ACHN (cell line): ENCODE measurements at regions not wholly inside any gene's neighbourhood (a gene's known extent, or its start where the extent isn't known, plus 50 kb on each side); places are given as distances from the start of the nearest gene placed in this dataset.
"Not testable (repeated sequence)": the region's sequence is repeated elsewhere in the genome, so short reads cannot be mapped to it uniquely, and the experiment has no call there.

Experiments
- DNase-seq: peaks from one replicate; pipeline ENCODE4 v3.0.0-alpha.2; 2015
- in situ Hi-C: cut with HindIII; loops from 2 replicates; pipeline ENCODE4 v1.10.0; 2017; ENCODE audit warnings: low sequenced_read_pairs, low pct_ligation_motif_present, low pct_unique_long_range_greater_than_20kb

- in situ Hi-C loops, result no loop called here
- no peak for DNase-seq
These were observed 104.6 kb upstream of the MXRA5 start for GRCh38 chrX:3450881-3451570.

DNA sequence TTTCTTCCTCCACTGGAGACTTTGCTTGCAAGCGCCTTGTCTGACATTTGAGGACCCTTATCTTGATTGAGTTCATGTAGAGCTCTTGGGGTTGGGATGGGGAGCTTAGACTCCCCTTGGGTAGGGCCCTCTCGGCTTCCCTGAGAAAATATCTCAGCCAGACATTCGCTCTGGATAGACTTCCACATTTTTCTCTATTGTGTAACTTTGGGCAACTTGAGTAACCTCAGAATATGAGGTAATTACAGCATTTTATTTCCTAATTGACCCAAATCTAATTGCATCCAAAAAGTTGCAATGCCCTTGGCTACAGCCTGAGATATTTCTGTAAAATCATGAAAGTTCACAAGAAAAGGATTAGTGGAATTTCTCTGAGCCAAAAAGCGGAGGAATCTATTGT lies 102.8 kb upstream of the MXRA5 start:
- DNase-seq, result no peak
- in situ Hi-C loops, result no loop called here

DNA sequence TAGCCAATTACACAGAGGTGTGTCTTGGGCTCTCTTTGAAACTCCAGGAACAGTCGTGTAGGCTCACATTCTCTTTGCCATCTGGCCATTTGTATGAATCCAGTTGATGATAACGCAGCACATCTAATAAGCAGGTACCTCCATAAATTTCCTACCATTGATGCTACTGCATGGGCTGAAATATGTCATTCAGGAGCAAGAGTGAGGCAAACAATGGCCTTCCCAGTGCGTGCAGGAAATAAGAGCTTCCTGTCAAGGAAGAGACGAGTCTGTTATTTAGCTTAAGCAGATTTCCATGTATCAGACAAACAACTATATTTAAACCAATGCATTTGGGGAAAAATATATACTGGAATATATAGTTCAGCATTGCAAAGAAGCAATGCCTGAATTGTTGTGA lies 102.1 kb upstream of the MXRA5 start:
- no peak for DNase-seq
- in situ Hi-C loops, result no loop called here

- no peak for DNase-seq
- in situ Hi-C loops, result no loop called here
These were observed 99.5 kb upstream of the MXRA5 start for GRCh38 chrX:3445806-3446490.

DNA sequence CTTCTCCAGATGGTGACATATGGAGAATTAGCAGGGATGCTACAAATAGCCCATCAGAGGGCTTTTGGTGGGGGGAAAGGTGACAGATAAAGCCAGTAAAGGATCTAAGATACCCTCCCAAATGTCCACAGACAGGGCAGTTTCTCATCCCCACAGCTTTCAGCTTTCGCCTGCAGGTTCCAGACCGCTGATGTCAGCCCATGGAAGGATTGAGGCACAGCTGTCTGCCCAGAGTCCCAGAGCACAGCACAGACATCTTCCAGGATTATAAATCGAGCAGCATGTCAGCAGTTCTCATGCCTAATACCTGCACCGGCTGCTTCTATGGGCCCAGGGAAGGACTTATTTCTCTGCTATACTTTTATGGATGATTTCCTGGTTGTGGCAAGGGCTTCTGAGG lies 96.7 kb upstream of the MXRA5 start:
- no peak for DNase-seq
- in situ Hi-C loops, result no loop called here

DNA sequence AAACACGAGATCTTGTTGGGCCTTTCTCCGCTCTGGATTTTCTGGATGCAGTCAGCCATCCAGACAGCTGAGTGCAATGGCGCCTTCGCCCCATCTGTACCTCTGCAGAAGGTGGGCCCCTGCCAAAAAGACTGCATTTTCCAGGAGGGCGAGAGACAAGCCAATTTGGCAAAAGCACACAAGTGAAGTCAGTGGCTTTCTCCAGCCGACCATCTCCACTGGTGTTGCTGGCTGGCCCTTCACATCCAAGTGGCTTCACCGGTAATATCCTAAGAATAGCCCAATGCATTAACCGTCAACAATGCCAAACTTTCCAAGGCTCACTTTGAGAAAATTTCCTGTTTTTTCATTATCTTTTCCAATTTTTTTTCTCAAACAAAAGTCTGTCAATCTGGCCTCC lies 96.2 kb upstream of the MXRA5 start:
- in situ Hi-C loops, result no loop called here
- DNase-seq, result no peak

DNA sequence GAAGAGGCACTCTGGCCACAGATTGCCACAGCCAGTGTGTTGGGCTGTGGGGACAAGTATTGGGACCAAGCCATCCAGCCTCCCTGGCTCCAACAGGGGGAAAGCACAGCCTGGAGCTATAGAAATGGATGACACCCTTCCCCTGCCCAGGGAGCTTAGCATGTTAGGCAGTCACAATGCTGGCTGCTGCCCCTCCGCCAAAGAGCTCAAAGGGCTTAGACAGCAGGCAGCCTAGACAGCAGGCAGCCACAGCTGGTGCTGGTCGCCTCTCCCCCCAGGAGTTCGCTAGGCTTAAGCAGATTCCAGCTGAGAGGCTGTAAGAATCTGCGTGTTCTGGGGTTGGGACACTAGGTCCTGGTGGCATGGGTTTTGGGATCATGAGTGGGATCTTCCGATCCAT lies 94.5 kb upstream of the MXRA5 start:
- in situ Hi-C loops, result no loop called here
- no peak for DNase-seq

GRCh38 chrX:3435916-3436315 lies 89.5 kb upstream of the MXRA5 start:
- DNase-seq, in situ Hi-C loops: not testable (repeated sequence)

DNA sequence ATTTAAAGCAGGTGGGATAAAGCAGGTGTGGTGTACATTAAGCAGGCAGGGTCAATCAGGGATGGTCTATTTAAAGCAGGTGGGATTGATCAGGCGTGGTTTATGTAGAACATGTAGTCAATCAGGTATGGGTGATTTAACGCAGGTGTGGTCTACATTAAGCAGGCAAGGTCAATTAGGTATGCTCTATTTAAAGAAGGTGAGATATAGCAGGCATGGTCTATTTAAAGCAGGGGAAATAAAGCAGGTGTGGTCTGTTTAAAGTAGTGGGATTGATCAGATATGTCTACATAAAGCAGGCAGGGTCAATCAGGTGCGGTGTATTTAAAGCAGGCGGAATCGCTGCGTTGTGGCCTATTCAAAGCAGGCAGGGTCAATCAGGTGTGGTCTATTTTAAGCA lies 88.6 kb upstream of the MXRA5 start:
- no peak for DNase-seq
- in situ Hi-C loops, result no loop called here

GRCh38 chrX:3428792-3429191 lies 82.3 kb upstream of the MXRA5 start:
- no peak for DNase-seq
- in situ Hi-C loops, result no loop called here

DNA sequence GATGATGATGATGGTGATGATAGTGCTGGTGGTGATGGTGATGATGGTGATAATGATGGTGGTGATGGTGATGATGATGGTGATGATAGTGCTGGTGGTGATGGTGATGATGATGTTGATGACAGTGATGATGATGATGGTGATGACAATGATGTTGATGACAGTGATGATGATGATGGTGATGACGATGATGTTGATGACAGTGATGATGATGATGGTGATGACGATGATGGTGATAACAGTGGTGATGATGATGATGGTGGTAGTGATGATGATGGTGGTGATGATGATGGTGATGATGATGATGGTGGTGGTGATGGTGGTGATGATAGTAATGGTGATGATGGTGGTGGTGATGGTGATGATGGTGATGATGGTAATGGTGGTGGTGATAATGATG lies 80.1 kb upstream of the MXRA5 start:
- no peak for DNase-seq
- in situ Hi-C loops, result no loop called here

DNA sequence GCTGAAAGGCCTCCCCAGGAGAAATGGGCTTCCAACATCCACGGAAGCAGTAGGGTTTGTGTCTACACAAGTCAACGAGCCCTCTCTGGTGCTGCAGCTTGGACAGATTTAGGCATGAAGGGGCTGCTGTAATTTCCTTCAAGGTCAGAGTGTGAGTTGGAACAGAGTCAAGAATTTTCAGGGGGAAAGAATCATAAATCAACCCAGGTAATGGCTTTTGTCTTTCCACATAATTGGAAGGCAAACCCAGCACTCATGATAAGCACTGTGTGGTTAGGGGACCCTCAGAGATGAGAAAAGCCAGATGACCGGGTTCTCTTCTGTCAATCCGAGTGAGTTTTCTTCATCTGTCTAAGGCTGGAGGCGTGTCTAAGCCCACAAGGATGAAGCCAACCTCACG lies 78.6 kb upstream of the MXRA5 start:
- in situ Hi-C loops, result no loop called here
- DNase-seq, result no peak

GRCh38 chrX:3420316-3420715 lies 73.9 kb upstream of the MXRA5 start:
- in situ Hi-C loops, result no loop called here
- DNase-seq, result no peak

DNA sequence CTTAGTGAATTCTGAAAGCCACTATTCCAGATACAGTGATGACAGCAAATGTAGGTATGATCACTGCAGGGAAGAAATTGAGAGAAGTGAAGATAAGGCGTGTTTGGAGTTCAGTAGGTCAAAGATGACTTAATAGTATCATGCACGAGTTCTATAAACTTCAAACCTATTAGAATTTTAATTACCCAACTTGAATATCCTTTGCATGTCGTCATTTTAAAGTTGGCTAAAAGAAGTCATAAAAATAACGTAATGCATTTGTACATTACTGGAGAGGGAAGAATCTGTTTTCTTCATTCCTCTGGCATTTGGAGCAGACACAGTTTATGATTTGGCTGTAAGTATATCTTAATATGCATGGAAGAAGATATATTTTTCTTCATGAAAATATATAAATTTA lies 68.6 kb upstream of the MXRA5 start:
- in situ Hi-C loops, result no loop called here
- no peak for DNase-seq

DNA sequence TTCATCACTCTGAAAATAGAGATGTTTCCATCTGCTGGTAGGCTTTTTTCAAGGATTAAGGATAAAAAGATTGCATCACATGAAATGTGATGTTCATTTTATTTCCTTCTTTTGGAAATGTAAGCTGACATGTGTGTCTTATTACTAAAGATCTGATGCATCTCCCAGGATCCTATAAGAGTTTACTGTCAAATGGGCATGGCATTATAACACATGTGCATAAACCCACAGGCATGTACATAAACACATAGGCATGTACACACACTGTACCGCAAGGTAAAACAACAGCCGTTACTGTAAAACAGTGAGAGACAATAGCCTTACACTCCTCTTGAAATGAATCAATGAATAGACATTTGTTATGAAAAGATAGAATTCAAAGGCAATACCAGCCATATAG lies 65.2 kb upstream of the MXRA5 start:
- in situ Hi-C loops, DNase-seq: not testable (repeated sequence)

GRCh38 chrX:3409936-3410335 lies 63.5 kb upstream of the MXRA5 start:
- in situ Hi-C loops, DNase-seq: not testable (repeated sequence)

DNA sequence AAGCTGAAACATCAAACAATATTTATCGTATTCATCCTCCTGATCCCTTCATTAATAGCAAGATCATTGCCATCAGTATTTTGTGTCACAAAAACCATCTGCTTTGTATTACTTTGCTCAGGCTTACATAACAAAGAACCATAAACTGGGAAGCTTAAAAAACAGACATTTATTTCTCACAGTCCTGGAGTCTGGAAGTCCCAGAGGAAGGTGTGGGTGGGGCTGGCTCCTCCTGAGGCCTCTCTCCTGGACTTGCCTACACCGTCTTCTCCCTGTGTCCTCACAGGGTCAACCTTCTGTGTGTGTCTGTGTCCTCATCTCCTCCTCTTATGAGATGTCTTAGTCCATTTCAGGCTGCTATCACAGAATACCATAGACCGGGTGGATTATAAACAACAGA lies 61.3 kb upstream of the MXRA5 start:
- in situ Hi-C loops, result no loop called here
- no peak for DNase-seq

DNA sequence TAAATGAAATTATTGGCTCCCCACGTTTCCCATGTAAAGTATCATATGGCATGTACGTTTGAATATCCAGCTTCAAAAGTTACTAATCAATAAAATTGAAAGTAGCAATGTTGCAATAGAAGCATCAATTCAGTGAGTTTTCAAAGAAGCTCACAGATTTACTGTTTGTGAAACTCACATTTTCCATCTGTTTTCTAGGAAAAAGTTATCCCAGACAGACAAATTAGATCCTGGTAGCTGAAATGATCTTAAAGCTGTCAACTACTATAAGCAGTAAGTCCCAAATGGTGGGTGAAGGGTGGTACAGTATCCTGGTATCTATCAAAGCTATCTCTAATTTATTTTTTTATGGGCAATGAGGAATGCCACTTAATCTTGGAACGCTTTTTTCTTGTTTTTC lies 60.7 kb upstream of the MXRA5 start:
- in situ Hi-C loops, result no loop called here

GRCh38 chrX:3403748-3404147 lies 57.3 kb upstream of the MXRA5 start:
- in situ Hi-C loops, result no loop called here
- DNase-seq, result no peak

More for the DNA sequence above, 60.7 kb upstream of the MXRA5 start:
- no peak for DNase-seq
